GDM1 (cell line): ENCODE measurements at regions not wholly inside any gene's neighbourhood (a gene's known extent, or its start where the extent isn't known, plus 50 kb on each side); places are given as distances from the start of the nearest gene placed in this dataset.

Source experiments
- DNase-seq: peaks from one replicate; lab custom pipeline; 2025; lab: John Stamatoyannopoulos, UW

GRCh38 chr6:82015043-82015442 lies 232.5 kb downstream of the IBTK start:
- peak; percentile 1 for DNase-seq

DNA sequence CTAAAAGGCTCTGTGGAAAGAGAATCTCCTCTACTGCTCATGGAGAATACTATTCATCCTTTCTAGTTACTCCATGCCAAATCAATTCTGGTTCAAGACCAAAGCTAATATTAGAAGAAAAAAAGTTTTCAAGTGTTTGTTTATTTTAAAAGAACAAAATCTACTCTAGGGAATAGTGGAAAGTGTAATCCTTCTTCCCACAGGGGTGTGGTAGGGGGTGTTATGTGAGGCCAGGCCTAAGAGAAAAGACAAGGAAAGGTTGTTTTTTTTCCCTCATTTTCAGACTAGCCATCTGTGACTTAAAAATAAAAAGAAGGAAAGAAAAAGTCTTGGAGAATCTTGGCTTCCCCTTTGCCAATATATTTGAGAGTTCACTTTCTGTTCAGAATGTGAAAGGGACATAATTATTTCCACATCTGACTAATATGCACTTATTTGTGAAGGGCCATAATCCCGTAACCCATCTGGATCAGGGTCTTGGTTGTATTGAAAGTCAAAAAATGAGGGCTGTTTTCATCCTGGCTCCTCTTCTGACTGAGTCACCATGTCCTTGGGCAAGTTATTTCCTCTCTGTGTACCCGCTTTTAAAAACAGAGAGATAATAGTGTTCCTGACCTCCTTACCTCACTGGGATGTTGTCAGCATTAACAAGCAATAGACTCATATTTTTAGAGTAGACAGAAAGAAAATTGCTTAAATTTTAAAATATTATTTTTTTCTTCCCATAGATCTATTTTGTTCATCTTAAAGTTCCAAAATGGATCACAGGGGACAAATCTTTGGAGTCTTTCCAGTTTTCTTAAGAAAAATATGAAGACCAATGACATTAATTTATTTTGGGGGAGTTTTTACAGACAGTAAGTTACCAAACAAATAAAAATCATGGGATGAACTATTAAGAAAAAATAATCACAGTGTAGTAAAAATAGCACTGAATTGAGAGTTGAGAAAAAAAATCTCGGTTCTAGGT lies 233.7 kb downstream of the IBTK start:
- no peak for DNase-seq

DNA sequence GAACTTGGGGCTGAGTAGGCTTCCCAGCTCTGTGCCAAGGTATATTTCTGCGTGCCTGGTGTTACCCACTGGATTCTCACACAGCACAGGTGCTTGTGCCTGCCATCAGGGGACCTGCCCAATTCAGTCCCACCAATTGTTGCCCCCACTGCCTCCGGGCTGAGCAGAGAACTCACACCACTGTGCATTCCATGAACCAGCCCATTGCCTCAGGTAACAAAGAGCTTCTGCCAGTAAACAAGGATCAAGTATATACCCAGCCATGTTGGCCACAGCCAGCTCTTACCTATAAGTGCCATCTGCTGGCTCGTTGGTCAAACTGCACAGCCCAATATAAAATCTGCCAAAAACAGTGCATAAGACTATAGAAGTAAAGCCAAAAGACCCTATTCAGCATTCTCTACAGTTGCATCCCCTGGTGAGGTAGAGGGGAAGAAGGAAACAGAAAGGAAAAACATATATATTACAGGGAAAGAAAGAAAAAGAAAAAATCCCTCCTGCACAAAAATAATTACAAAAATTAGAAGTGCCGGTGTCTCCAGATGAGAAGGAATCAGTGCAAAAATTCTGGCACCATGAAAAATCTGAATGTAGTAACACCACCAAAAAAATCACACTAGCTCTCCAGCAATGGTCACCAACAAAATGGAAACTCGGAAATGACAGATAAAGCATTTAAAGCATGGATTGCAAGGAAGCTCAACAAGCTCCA lies 241.4 kb downstream of the IBTK start:
- peak; percentile 27 for DNase-seq

DNA sequence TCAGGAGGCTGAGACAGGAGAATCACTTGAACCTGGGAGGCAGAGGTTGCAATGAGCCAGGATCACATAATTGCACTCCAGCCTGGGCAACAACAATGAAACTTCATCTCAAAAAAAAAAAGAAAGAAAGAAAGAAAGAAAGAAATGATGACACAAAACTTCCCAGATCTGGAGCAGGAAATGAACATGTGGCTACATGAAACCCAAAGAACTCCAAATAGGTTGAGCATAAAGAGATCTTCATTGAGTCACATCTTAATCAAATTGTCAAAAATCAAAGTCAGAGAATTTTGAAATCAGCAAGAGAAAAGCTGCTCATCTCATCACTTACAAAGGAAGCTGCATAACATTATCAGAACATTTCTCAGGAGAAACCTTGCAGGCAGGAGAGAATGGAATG lies 247.0 kb downstream of the IBTK start:
- DNase-seq: no peak

DNA sequence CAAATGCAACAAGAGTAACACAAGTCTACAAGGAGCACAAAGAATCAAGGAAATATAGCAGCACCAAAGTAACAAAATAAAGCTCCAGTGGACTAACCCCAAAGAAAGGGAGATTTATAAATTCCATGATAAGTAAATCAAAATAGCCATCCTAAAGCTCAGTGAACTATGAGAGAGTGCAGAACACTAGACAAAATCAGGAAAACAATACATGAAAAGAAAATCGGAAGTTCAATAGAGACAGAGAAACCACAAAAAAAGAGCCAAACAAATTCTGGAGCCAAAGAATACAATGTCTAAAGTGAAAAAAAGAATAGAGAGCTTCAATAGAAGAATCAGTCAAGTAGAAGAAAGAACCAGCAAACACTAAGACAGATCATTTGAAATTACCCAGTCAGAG lies 247.3 kb upstream of the TENT5A start:
- DNase-seq: no peak

DNA sequence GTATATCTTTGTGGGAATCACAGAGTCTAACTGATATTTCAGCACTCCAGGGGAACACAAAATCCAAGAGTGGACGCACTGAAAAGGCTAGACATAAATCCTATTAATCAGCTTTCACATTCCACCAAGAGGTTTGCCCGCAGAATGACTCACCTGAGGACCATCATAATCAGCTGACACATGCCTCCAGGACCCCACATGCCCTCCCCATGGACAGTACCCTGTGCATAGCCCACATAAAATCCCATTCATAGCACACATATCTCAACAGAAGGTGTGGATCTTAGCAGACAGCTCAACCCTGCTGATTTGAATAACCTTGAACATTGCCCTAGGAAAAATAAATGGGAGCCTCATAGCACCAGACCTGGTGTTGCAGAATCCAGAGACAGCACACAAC lies 246.8 kb upstream of the TENT5A start:
- DNase-seq: no peak

DNA sequence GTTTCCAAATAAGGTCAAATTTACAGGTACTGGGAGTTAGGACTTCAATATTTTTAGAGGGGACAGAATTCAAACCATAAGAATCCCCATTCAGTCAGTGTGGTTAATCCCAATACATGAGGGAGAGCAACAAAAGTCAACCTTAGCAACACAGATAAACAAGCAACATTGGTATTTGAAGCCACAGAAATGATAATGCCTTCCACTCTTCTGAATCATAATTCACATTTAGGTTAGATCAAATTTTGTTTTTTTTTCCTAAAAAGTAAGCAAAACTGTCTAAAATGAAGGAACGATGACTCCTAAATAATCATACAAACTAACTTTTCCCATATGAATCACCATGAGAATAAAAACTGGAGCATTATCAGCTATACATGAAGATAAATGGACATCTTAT lies 246.0 kb upstream of the TENT5A start:
- DNase-seq: no peak

- DNase-seq: no peak
Measured at GRCh38 chr6:81997090-81997926, 244.8 kb upstream of the TENT5A start.

DNA sequence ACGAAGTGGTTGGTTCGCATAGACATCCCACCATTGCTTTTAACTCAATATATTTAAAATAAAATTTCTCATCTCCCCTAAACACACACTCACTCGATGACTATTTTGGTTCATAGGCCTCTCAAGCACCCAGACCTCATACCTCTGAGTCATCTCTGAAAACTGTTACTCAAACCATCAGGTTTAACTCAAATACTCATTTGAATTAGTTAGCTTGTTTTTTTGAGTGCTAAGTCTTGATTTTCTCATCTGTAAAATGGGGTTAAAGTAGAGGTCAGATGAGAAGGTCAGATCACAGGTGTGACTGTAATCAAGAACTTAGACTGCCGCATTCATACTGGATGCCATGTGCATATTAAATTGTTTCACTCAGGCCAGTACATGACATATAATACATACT lies 243.9 kb upstream of the TENT5A start:
- DNase-seq: no peak

- no peak for DNase-seq
Measured at GRCh38 chr6:81995548-81996289, 243.2 kb upstream of the TENT5A start.

- no peak for DNase-seq
Measured at GRCh38 chr6:81988871-81989270, 236.4 kb upstream of the TENT5A start.

DNA sequence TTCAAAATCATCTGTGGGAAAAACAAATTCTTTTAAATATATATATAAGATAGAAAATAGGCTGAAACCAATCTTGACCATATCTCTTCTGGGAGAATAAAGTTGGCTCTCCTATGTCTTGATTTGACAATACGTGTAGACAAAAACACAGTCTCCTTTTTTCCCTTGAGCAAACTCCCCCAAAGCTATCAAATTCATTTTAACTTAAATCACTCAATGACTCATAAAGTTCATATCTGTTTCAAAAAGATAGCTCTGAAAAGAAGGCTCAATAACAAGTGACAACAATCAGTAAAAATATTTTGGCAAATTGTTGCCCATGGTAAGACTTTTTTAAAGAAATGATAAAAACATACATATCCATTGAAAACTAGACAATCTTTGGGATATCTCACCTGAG lies 236.0 kb upstream of the TENT5A start:
- DNase-seq: no peak

DNA sequence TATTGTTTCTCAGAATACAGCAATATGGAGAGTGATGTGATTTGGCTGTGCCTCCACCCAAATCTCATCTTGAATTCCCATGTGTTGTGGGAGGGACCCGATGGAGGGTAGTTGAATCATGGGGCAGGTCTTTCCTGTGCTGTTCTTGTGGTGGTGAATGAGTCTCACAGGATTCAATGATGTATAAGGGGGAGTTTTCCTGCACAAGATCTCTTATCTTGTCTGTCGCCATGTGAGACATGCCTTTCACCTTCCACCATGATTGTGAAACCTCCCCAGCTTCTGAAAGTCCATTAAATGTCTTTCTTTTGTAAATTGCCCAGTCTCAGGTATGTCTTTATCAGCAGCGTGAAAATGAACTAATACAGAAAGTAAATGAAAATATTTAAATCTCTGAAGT lies 234.8 kb upstream of the TENT5A start:
- no peak for DNase-seq

DNA sequence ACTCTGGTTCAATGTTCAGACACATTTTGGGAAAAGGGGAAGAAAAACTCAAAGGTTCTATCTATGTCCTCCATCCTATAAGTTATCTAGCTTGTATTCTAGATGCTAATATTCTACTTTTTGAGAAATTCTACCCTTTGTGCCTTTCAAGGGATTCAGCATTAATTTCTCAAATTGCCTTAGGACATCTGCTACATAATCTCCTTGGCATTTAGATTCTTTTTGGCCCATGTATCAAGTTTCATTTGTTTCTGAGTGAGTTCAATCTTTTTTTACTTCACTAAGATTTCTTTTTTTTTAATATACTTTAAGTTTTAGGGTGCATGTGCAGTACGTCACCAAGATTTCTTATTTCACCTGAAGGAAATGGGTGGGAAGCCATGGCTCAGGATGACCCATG lies 232.7 kb upstream of the TENT5A start:
- no peak for DNase-seq

DNA sequence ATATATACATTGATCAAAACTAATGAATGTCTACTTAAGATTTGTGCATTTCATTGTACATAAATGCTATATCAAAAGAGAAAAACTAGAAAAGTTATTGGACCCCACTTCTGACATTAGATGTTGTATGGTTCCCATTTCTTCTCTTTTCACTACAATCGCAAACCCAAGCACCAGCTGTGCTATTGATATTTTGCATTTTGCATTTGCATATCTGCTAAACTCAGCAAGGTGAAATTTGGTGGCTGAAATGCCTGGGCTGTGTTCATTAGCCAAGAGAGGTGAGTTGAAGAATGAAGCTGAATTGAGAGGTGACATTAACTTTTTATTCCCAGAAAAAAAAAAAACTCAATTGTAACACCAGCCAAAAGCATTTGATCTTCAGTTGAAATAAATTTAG lies 232.1 kb upstream of the TENT5A start:
- DNase-seq: no peak

DNA sequence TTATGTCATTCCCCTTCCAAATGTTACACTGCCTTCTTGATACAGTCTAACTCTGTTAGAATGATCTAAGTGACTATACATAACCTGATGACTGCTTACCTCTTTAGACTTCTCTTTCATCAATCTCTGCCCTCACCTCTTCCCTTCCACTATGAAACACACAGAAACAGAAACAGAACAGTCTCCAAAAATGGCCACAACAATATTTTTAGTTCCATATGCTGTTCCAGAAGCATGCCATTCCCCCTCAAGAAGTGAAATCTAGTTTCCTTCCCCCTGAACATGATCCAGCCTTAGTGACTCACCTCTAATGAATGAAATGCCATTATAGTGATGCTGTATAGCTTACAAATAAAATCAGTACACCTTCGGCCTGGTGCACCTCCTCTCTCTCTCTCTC lies 229.3 kb upstream of the TENT5A start:
- DNase-seq: no peak

- no peak for DNase-seq
Measured at GRCh38 chr6:81979767-81980166, 227.3 kb upstream of the TENT5A start.

DNA sequence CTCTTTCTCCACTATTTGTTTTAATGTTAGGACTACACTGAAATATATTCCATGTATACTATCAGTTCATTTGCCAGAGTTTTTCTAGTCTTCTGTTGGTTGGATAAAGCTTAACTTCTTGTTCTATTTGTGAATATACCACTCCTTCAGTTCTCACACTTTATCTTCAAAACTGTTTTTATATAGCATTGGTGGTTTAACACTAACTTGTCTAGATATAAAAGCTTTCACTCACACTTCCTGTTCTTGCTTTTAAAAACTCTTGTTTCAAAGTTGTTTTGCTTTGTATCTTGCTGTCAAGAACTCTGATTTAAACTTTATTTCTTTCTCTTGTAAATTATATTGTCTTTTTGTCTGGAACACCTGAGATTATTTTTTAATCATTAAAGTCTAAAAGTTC lies 226.8 kb upstream of the TENT5A start:
- DNase-seq: no peak

DNA sequence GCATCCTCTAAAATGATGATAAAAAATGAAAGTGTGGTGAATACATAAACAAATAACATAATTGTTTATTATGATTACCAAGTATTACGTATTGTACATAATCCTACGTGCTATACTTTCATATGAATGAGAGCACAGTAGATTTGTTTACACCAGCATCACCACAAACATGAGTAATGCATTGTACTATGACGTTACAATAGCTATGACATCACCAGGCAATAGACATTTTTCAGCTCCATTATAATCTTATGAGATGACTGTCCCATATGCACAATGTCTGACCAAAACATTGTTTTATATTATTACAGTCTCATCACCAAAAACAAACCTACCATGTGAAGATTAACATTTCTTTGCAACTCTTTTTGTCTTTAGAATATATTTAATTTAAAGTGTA lies 225.7 kb upstream of the TENT5A start:
- DNase-seq: no peak

- DNase-seq: no peak
Measured at GRCh38 chr6:81977486-81977885, 225.0 kb upstream of the TENT5A start.

- no peak for DNase-seq
Measured at GRCh38 chr6:81969814-81970213, 217.3 kb upstream of the TENT5A start.

DNA sequence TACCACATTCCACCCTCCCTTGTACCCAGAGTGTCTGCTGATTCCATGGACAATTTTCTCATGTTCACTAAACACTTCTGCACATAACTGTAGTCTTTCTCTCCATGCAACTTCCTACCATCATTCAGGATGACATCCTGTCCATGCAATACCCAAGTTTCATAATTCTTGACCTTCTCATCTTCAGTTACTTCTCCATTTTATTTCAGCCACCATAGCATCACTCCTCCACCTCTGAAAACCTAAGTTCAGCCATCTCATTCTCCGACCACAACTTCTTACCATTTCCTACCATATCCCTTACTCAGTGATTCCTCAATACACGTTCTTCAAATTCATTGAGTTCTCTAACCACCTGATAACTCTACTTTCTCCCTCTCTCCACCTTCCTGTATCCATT lies 216.5 kb upstream of the TENT5A start:
- DNase-seq: no peak
